Right lobe of liver (tissue), 4 donors: ENCODE measurements at regions not wholly inside any gene's neighbourhood (a gene's known extent, or its start where the extent isn't known, plus 50 kb on each side); places are given as distances from the start of the nearest gene placed in this dataset.

Experiments
- CTCF ChIP-seq, 4 donors: fragments of 200-600 bp in 3 of 4; fragments of 450-650 bp in 1 of 4; IDR thresholded peaks; one replicate each; pipeline versions ENCODE4 v1.5.1 to v1.8.0; 2016 to 2022; ENCODE audit warnings: antibody characterized with exemption in 4 of 4, mild to moderate bottlenecking in 2 of 4
- POLR2A ChIP-seq: fragments of 450-650 bp; IDR thresholded peaks from one replicate; pipeline ENCODE4 v1.6.1; 2017; ENCODE audit warnings: antibody characterized with exemption, mild to moderate bottlenecking
- donor health status: DM: no; HTN: no; CAD: no.
- donor health status: DM: no; HTN: no; CAD: no.
- donor health status: DM: no; HTN: yes; CAD: no.

- TF ChIP-seq CTCF (IDR thresholded peaks at IDR 0.05) (no peak), POLR2A (no peak)
Observed at GRCh38 chr11:45428541-45429230, 142.5 kb upstream of the SYT13 start.
